HG03280 (cell line): ENCODE measurements at regions not wholly inside any gene's neighbourhood (a gene's known extent, or its start where the extent isn't known, plus 50 kb on each side); places are given as distances from the start of the nearest gene placed in this dataset.
"Not testable (repeated sequence)": the region's sequence is repeated elsewhere in the genome, so short reads cannot be mapped to it uniquely, and the experiment has no call there.

Experiments used
- ATAC-seq: cut with Tn5 transposase; IDR thresholded peaks from one replicate; pipeline ENCODE4 v1.9.1; 2021; ENCODE audit warnings: mild to moderate bottlenecking, moderate library complexity; ENCODE audit not compliant: unreplicated experiment

DNA sequence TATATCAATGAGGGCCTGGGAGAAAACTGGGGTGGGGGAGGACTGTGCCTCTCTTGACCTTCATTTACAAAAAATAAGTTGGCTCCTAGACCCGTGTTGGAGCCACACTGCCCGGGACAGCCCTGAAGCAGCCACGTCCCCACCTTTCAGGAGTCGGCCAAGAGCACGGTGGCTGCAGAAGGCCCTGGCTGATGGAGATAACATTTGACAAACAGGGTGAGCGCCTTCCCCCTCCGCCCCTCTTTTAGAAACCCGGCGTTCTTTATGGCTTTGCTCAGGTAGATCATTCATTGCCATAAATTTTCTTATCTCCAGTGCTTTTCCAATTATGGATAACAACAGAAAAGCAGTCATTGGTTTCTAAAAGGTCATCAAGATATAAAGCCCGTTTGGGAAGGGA, 398.1 kb upstream of the TNRC6C start:
- ATAC-seq: no peak

DNA sequence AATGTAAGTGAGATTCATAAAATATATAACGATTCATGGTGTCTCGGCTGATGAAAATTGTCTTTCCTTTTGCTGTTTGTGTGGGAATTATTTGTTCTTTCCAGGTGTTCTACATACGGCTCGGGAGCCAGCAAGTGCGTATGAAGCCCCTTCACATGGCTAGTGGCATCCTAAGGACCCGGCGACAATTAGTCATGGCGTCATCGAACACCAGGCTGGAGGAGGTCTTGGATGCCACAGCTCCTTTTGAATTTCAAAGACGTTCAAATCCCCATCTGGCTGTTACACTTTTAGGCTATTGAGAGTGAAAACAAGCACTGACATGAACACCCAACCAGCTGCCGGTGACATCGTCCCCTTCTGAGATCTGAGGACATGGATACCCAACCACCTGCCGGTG, 397.7 kb upstream of the TNRC6C start:
- ATAC-seq: no peak

DNA sequence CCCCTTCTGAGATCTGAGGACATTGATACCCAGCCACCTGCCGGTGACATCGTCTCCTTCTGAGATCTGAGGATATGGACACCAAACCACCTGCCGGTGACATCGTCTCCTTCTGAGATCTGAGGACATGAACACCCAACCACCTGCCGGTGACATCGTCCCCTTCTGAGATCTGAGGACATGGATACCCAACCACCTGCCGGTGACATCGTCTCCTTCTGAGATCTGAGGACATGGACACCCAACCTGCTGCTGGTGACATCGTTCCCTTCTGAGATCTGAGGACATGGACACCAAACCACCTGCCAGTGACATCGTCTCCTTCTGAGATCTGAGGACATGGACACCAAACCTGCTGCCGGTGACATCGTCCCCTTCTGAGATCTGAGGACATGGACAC, 396.1 kb upstream of the TNRC6C start:
- not testable (repeated sequence) for ATAC-seq

DNA sequence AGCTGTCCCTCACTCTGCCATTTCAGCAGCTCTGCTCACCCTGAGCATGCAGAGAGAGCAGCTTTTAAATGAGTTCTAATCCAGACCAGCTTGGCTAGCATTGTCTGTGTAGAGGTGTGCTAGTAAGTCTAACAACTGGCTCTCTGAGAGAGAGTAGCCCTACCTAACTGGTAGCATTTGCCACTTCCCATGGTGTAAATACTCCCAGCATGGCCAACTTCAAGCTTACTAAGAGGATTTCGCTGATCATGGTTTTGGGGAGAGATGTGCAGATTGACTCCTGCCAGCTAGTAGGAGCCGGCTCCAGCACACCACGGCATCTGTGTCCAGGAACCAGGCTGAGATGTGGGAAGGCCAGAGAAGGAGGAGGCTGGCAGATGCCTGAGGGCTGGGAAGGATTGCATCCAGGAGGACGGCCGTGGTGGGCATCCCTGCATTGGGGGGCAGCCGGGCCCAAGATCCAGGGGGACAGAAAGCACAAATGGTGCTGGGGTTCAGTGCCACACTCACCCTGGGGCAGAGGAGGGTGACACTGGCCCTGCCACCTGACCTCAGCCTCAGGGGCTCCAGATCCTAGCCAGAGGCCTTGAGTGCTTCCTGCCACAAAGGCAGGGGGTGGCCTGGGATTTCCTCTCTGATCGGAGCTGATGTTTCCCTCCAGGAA, 394.9 kb upstream of the TNRC6C start:
- no peak for ATAC-seq

DNA sequence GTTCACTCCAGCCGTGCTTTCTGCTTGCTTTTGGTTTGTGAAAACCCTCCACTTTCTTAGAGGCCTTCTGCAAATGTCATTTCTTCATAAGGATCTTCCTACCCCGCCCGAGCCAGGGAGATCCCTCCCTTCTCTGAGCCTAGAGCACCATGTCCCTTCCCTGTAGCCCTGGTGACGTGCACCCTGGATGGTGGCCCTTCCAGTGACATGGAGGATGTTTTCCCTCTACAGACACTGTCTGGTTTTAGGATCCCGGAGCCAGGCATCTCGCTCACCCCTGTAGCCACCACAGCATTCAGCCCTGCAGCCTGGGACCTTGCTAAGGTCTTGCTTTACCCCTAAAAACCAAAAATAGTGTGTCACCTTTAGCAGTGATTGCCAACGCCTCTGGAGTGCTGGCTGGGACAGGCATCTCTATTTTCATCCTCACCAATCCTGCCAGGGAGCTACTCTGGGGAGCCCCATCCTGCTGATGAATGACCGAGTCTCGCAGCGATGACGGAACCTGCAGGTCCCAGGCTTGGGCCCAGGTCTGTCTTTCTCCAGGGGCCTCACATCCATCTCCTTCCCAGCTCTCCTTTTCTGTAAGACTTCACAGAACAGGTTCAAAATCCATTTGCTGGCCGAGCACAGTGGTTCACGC, 394.1 kb upstream of the TNRC6C start:
- ATAC-seq: no peak

DNA sequence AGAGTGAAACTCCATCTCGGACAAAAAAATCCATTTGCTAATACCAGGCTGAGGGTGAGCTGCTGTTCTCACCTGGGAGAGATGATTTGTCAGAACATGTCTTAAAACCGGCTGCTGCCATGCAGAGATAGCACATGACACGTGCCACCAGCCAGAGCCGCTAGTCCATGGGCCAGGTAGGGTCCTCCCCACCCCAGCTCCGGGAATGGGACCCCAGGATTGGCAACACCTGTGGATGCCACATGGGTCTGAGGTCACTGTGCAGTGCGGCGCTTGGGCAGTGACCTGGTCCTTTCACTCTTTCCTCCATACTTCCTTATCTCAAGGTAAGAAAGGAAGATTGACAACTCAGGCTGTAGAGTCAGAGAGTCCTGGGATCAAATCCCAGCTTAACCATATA, 393.3 kb upstream of the TNRC6C start:
- no peak for ATAC-seq

DNA sequence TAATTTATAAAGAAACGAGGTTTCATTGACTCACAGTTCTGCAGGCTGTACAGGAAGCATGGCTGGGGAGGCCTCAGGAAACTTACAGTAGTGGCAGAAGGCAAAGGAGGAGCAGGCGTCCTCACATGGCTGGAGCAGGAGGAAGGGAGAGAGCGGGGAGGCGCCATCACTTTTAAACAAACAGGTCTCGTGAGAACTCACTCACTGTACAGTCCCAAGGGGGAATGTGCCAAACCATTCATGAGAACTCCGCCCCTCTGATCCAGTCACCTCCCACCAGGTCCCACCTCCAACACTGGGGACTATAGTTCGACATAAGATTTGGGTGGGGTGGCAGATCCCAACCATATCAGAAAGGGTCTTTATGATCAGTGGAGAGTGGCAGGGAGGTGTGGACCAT, 392.4 kb upstream of the TNRC6C start:
- ATAC-seq: no peak

DNA sequence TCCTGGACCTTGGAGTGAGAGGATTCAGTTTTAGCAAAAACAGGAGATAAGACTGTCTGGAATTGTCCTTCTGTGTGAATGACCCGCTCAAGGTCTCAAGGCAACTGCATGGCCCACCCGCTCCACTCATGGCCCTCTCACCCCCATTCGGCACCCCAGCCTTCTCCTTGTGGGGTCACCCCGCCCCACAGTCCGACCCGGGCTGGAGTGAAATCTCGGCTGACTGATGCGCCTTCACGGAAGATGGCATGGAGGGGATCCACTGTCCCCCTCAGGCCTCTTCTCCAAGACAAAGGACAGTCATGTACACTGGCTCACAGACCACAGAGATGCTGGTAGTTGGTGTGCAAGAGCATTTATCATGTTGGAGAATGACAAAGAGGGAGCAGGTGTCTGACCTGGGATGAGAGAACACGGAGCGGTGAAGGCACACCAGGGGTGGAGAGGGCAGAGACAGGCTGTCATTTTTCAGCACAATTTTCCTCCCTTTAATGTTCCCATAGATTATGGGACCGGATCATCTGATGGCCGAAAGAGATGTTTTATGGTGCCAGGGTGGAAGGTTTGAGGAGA, 391.9 kb upstream of the TNRC6C start:
- ATAC-seq: no peak

DNA sequence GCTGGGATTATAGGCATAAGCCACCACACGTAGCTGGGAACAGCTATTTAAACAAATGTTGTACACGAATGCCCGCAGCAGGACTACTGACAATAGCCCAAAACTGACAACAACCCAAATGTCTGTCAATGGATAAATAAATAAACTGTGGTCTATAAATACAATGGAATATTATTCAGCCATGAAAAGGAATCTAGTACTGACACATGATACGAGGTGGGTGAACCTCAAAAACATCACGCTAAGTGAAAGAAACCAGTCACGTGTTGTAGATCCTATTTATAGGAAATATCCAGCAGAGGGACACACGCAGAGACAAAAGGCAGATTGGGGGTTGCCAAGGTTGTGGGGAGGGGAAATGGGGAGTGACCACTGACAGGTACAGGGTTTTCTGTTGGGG, 390.0 kb upstream of the TNRC6C start:
- ATAC-seq: no peak

DNA sequence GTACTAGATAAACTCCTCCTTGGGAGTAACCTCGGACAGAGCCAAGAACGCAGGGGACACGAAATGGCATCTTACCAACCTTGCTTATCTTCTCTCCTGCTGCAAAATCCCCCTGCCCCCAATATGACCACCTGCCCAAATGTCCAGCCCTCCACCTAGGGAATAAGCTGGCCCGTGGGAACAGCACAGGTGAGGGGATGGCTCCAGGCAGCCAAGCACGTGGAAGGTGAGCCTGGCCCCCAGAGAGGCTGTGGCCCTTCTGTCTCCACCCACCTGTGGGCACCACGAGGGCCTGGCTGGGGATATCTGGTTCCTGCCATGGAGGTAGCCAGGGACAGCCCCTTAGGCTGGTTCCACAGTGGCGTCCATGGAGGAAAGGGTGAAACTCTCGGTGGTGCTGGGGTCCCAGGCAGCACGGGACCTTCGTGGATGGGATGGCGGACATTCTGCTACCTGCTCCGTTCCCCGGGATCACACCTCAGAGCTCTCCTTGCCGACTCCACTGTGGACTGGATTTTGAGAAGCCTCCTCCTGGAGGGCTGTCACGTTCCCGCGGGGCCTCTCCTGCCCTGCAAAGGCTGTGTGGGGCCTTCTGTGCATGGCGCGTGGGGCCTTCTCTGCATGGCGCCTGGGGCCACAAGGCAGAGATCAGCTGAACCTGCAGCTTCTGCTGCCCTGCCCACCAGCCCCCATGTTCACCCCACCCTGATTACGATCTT, 388.5 kb upstream of the TNRC6C start:
- ATAC-seq: no peak

DNA sequence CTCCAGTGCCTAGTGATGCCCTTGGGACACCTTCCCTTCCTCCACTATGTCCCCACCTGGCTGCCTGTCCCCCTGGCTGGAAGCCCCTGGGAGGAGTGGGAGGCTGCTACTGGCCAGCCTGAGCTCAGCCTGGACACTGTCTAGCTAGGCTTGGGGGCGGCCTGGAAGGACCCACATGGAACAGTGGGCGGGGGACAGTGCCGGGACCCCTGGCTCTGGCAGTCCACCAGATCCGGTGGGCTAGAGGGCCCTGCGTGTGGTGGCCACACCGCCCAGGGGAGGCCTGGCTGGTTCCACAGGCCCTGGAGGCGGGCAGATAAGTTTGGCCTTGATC, 388.0 kb upstream of the TNRC6C start:
- no peak for ATAC-seq

DNA sequence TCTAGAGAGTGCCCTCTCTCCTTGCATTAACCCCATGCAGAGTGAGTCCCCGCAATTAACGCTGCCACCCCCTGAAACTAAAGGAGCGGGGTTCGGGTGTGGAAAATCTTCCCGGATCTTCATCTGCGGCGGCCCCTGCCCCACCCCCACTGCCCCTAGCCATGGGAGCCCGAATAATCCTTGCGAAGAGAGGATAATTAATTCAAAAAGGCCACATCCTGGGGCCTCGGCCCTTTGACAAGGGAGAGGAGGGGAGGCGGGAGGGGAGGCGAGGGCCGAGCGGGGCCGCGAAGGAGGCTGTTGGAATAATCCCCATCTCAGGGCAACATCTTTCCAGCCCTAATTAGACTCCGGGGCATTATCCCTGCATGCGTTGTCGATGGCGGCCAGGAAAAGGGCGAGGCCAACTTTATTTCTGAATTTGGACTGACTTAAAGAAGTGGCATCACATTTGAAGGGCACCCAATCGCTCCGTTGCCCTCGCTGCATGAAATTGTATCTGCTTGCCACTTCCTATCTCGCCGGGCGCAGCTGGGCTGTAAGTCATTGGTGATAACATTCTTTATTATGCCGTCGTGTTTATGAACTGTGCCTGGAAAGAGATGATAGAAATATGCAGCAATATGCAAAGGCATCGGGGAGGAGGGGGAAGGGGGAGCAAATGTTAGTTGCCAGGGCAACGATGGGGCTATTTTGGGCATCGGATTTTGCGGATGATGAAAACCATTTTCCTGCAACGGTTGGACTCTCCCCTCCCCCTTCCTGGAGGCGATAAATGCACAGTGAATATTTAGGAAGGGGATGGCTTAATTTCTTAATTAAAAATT, 387.1 kb upstream of the TNRC6C start:
- ATAC-seq: no peak

DNA sequence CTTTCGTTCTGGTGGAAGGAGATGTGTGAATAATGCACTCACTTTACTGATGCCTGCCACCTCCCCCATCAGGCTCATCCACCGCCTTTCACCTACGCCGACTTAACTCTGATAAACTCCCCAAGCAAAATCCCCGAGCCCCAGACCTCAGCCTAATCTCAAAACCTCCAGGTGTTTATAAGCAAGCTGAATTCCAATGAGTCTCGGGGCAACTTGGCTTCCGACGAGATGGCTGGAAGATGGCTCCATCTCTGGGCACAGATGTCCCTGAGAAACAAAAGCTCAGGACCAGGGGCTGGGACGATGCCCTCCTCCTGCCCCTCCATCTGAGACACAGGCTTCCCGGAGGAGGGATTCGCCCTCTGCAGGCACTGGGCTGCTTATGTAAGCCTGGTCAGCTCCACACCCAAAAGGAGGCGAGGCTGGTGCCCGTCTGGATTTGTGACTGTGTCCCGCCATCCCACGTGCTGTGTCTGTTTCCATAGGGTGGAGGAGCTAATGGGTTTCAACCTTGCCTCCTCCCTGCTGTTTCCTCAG, 386.4 kb upstream of the TNRC6C start:
- no peak for ATAC-seq

DNA sequence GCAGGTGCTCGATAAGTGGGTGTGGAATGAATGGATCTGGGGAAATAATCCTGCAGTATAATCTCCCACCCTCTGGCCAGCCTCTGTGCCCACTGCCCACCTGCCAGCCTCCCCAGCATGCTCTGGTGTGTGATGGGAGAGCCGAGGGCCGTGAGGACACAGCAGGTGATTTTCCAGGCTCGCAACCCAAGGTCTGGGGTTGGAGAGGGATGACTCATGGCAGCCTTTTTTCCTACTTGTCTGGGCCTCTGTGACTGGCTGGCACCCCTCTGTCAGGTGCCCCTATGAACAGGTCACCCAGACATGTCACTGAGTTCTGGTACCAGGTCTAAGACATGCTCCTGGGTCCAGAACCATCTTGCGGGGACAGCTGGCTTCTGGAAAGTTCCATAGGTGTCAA, 385.7 kb upstream of the TNRC6C start:
- no peak for ATAC-seq

DNA sequence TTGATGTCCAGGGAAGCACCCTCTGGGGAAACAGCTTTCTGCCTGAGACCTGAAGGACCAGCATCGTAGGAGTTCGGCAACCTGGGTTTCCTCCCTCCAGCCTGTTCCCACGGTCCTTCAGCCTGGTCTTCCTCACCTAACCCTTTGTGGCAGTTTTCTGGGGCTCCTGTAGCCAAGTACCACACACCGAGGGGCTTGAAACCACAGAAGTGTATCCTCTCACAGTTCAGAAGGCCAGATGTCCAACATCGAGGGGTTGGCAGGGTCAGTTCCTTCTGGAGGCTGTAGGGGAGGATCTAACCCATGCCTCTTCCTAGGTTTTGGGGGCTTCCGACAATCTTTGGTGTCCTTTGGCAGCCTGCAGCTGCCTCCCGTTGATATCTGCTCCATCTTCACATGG, 381.0 kb upstream of the TNRC6C start:
- no peak for ATAC-seq

DNA sequence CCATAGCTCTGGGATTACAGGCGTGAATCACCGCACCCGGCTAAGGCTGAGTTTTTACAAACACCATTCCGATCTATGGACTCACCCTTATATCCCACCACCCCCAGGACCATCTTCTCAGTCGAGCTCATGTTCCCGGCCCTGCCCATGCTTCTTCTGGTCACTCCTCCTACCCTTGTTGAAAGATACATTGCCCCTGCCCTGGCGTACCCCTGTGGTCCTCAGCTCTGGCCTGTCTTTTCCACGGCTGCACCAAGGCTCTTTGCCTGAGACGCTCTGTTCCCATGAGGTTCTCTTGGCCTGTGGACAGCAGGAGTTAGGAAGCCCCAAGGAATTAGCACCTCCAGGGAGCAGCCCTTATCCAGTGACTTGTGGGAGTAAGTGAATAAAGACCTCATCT, 379.4 kb upstream of the TNRC6C start:
- no peak for ATAC-seq

DNA sequence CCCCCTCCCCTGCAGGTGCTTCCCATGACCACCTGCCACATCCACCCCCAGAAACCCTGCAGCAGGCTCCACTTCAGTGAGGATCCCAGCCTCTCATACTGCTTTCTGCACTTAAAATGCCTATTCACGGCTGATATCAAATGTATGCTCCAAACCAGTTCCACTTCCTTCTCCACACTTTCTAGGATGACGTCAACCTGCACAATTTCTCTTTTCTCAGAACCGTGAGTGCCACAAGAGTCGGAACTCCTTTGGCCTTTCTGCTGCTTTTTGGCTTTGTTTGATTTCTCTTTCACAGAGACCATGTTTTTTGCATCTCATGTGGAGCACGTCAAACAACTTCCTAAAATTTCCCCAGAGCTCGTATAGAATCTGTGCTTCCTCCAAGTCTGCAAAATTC, 378.8 kb upstream of the TNRC6C start:
- no peak for ATAC-seq

DNA sequence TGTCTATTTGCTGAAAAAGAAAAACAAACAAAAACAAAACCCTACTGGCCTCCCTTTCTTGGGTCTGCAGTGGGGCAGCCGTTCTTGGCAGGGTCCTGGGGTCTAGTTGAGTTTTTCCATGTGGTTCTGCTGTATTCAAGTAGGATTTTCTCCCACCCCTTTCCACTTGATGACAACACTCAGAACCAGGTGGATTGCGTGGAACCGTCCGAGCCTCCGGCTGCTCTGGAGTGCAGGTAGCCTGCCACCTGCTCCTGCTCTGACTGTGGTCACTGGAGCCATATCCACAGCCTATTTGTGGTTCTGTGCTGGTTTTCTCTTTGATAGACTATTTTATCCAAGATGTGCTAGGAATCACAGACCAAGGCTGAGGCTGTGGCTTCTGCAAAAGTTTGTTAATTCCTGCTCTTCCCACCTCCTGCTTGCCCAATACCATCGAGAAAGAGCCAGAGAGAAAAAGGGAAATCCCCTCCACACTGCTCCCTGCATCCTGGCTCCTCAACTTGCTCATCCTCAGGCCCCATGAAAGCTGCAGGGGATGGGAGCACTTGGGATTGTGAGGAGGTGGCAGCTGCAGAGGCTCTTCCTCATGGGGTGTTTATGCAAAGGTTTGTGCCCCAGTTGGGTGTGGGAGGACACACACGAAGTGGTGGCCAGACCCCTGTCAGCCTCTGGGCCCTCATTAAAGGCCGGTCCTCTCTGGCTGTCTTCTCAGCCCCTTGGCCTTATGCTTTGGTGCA, 377.8 kb upstream of the TNRC6C start:
- no peak for ATAC-seq

DNA sequence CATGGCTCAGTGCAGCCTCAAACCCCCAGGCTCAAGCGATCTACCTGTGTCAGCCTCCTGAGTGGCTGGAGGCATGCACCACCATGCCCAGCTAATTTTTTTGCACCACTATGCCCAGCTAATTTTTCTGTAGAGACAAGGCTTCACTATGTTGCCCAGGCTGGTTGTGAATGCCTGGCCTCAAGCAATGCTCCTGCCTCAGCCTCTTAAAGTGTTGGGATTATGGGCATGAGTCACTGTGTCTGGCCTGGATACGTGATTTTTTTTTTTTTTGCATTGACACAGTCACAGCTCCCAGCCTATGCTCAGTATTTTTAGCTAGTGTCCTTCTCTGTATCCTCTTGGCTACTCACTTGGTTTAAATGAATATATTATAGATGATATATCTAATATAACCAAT, 377.0 kb upstream of the TNRC6C start:
- no peak for ATAC-seq

DNA sequence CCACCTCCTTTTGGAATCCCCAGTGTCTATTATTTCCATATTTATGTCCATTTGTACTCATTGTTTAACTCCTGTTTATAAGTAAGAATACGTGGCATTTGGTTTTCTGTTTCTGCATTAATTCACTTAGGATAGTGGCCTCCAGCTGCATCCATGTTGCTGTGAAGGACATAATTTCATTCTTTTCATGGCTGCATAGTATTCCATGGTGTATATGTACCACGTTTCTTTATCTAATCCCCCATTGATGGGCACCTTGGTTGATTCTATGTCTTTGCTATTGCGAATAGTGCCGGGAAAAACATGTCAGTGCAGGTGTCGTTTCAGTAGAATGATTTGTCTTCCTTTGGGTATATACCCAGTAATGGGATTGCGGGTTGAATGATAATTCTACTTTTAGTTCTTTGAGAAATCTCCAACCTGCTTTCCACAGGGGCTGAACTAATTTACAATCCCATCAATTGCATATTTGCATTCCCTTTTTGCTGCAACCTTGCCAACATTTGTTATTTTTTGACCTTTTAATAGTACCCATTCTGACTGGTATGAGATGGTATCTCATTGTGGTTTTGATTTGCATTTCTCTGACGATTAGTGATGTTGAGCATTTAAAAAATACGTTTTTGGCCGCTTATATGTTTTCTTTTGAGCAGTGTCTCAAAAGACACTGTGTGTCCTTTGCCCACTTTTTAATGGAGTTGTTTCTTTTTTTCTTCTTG, 373.2 kb upstream of the TNRC6C start:
- ATAC-seq: no peak
